ENCODE measurements at regions not wholly inside any gene's neighbourhood (a gene's known extent, or its start where the extent isn't known, plus 50 kb on each side); places are given as distances from the start of the nearest gene placed in this dataset.

DNA sequence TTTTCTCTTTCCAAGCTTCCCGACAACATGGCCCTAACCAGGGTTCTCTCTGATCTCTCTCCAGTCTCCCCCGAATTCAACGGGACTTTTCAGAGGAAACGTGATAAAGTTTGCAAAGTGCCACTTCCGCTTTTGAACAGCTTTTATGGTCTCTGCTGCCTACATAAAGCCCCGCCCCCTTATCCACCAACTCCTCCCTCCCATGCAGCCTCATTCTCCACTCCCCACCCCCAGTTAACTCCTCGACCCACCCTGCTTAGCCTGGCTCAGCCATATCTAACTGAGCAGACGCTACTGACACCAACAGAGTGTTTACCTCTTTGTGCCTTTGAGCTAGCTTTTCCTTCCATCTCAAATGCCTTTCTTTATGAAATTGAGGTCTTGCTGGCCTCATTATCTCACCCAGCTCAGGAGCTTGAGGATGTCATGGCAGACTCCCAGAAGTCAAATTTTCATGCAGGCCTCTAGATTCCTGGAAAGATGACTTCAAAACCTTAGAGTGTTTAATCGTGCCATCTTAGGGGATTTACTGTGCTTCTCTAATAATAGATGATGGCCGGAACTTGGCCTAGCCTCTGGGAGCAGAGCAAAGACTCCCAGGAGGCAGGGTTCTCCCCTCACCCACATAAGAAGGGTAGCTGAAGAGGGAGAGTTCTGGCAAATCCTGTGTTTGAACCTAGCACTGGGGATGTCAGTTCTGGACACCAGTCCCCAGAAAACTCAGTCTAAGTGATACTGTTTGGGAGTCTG, 606.0 kb downstream of the BCOR start (continued):
- peak in 1 of 3 experiments; percentile 33 for TF ChIP-seq YY1 (IDR thresholded peaks at IDR 0.05; ENCODE audit: borderline replicate concordance in 1 of 3, control insufficient read depth in 1 of 3, extremely low read depth in 1 of 3, insufficient read depth in 3 of 3, insufficient read length in 1 of 3, insufficient replicate concordance in 2 of 3, low read depth in 1 of 3, low read length in 2 of 3)
- no peak for TF ChIP-seq ZKSCAN1 (IDR thresholded peaks at IDR 0.05; ENCODE audit: low read depth, low read length)
- no peak for TF ChIP-seq PYGO2 (tag; IDR thresholded peaks at IDR 0.05)
- no peak for TF ChIP-seq KAT8 (IDR thresholded peaks at IDR 0.05; ENCODE audit: low read depth)
- 0 out of 2 replicates have a peak, but pooled peaks have one; percentile 18 for TF ChIP-seq L3MBTL2 (IDR thresholded peaks at IDR 0.05)
- TF ChIP-seq BHLHE40 (IDR thresholded peaks at IDR 0.05; ENCODE audit: low read length), result peak; percentile 62; the same call in 1 of the 2 replicates
- TF ChIP-seq MTA2 (IDR thresholded peaks at IDR 0.05; ENCODE audit: low read depth), result 0 out of 2 replicates have a peak, but pooled peaks have one; percentile 27
- TF ChIP-seq FOXP4 (CRISPR knock-in tag; IDR thresholded peaks at IDR 0.05; ENCODE audit: borderline replicate concordance), result no peak
- TF ChIP-seq ELF1 (tag; IDR thresholded peaks at IDR 0.05), result peak; percentile 58
- no peak for TF ChIP-seq HEY1 (CRISPR knock-in tag; IDR thresholded peaks at IDR 0.05; ENCODE audit: borderline replicate concordance)
- TF ChIP-seq ZNF507 (tag; conservative IDR thresholded peaks at IDR 0.05), result no peak
- no peak for TF ChIP-seq PTTG1 (tag; IDR thresholded peaks at IDR 0.05; ENCODE audit: low read depth)
- no peak for TF ChIP-seq HDAC6 (IDR thresholded peaks at IDR 0.05; ENCODE audit: low read depth, low read length)
- peak; percentile 57 for TF ChIP-seq TBP (optimal IDR thresholded peaks at IDR 0.05; ENCODE audit: low read depth, low read length)
- TF ChIP-seq CREB1 (IDR thresholded peaks at IDR 0.05), result no peak
- TF ChIP-seq CREB1 (CRISPR knock-in tag; IDR thresholded peaks at IDR 0.05), result no peak
- peak; percentile 73 for TF ChIP-seq CBFA2T2 (conservative IDR thresholded peaks at IDR 0.05)
- no peak for TF ChIP-seq ASH1L (IDR thresholded peaks at IDR 0.05; ENCODE audit: borderline replicate concordance, low read depth, partially characterized antibody)
- no peak for TF ChIP-seq POLR3A (IDR thresholded peaks at IDR 0.05; ENCODE audit: borderline replicate concordance, extremely low read depth, insufficient read depth, insufficient read length)
- TF ChIP-seq, protein P1, sequence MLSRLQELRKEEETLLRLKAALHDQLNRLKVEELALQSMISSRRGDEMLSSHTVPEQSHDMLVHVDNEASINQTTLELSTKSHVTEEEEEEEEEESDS (CRISPR knock-in tag; IDR thresholded peaks at IDR 0.05), result no peak
- TF ChIP-seq LEF1 (IDR thresholded peaks at IDR 0.05), result peak; percentile 55
- no peak for TF ChIP-seq ZNF23 (CRISPR knock-in tag; IDR thresholded peaks at IDR 0.05)
- no peak for TF ChIP-seq ZNF699 (CRISPR knock-in tag; IDR thresholded peaks at IDR 0.05; ENCODE audit: insufficient replicate concordance)
- no peak for TF ChIP-seq ZNF134 (CRISPR knock-in tag; conservative IDR thresholded peaks at IDR 0.05)
- TF ChIP-seq, protein P2, sequence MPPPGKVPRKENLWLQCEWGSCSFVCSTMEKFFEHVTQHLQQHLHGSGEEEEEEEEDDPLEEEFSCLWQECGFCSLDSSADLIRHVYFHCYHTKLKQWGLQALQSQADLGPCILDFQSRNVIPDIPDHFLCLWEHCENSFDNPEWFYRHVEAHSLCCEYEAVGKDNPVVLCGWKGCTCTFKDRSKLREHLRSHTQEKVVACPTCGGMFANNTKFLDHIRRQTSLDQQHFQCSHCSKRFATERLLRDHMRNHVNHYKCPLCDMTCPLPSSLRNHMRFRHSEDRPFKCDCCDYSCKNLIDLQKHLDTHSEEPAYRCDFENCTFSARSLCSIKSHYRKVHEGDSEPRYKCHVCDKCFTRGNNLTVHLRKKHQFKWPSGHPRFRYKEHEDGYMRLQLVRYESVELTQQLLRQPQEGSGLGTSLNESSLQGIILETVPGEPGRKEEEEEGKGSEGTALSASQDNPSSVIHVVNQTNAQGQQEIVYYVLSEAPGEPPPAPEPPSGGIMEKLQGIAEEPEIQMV (tag; conservative IDR thresholded peaks at IDR 0.05; ENCODE audit: low read depth), result no peak
- TF ChIP-seq EP300 (IDR thresholded peaks at IDR 0.05; ENCODE audit: low read length), result peak; percentile 43; the same call in 1 of the 2 replicates
- no peak for TF ChIP-seq HNRNPK (IDR thresholded peaks at IDR 0.05; ENCODE audit: low read depth, low read length, poor library complexity, severe bottlenecking)
